Heart right ventricle (tissue), 16 donors: ENCODE measurements at regions not wholly inside any gene's neighbourhood (a gene's known extent, or its start where the extent isn't known, plus 50 kb on each side); places are given as distances from the start of the nearest gene placed in this dataset.

Experiments
- ATAC-seq, 8 donors: fragments of 200-7000 bp; cut with Tn5 transposase; one replicate each; pipeline ENCODE4 v1.9.1; 2020; ENCODE audit warnings: mild to moderate bottlenecking in 8 of 8, moderate library complexity in 8 of 8, moderate number of reproducible peaks in 1 of 8
- DNase-seq, 2 donors: peaks; one replicate each; pipeline ENCODE4 v3.0.0-alpha.2; 2020
- H3K27ac ChIP-seq, 10 donors: fragments of 200-600 bp; sonication (generic) in 2 of 10; one replicate each; pipeline versions ENCODE4 v1.5.0 to v1.8.0; 2020 to 2022; ENCODE audit warnings: mild to moderate bottlenecking in 3 of 10
- H3K27me3 ChIP-seq, 7 donors: fragments of 200-600 bp; one replicate each; pipeline ENCODE4 v1.8.0; 2021 to 2022; ENCODE audit warnings: mild to moderate bottlenecking in 2 of 7
- H3K36me3 ChIP-seq, 9 donors: fragments of 200-600 bp; sonication (generic) in 1 of 9; one replicate each; pipeline versions ENCODE4 v1.5.0 to v1.8.0; 2020 to 2022; ENCODE audit warnings: mild to moderate bottlenecking in 2 of 9
- H3K4me1 ChIP-seq, 9 donors: fragments of 200-600 bp; sonication (generic) in 1 of 9; one replicate each; pipeline versions ENCODE4 v1.5.0 to v1.8.0; 2020 to 2022; ENCODE audit warnings: mild to moderate bottlenecking in 4 of 9
- H3K4me3 ChIP-seq, 10 donors: fragments of 200-600 bp; sonication (generic) in 2 of 10; one replicate each; pipeline versions ENCODE4 v1.5.0 to v1.8.0; 2020 to 2022; ENCODE audit warnings: mild to moderate bottlenecking in 7 of 10, moderate library complexity in 2 of 10
- H3K9me3 ChIP-seq, 11 donors: fragments of 200-600 bp in 10 of 11; sonication (generic) in 2 of 11; one replicate each; pipeline versions ENCODE4 v1.5.0 to v1.8.0; 2013 to 2022; ENCODE audit warnings: mild to moderate bottlenecking in 2 of 11, control low read depth in 1 of 11, moderate library complexity in 1 of 11
- CTCF ChIP-seq, 9 donors: fragments of 200-600 bp; sonication (generic) in 2 of 9; IDR thresholded peaks; one replicate each; pipeline versions ENCODE4 v1.5.0 to v1.8.0; 2021 to 2022; ENCODE audit warnings: antibody characterized with exemption in 9 of 9, mild to moderate bottlenecking in 5 of 9, moderate library complexity in 1 of 9
- WGBS, 2 donors: extraction: QIAGEN DNeasy Blood & Tissue Kit; methylation state at CpG; one replicate each; pipeline ENCODE4 v1.1.7; 2013; ENCODE audit warnings: inconsistent platforms in 1 of 2; 5-methylcytosine and 5-hydroxymethylcytosine counted together
- intact Hi-C, 10 donors: fragments of 100-400 bp; cut with DNase I; formaldehyde crosslinking; loops; one replicate each; pipeline versions ENCODE4 v1.11.1 to v1.14.2; 2022
- donor health status: Arrhythmogenic right ventricular cardiomyopathy.
- donor health status: ischemic (EF 13 %, LVEDD 7.1; RV severe dilation, severe dysfunction).
- donor health status: healthy with polysubstance abuse.
- donor health status: DM: no; HTN: yes; CAD: no.
- donor health status: DM: no; HTN: no; CAD: no.
- donor health status: ischemic (EF 25% LVEDD 6.9; RV normal size, moderate dysfunction).
- donor health status: ischemic (EF 25% LVEDD 5.7; RV mildly dilated, moderate dysfunction).
- donor health status: healthy.
- donor health status: DM: yes; HTN: yes; CAD: no.
- donor health status: Ischemic cardiomyopathy.
- donor health status: ischemic (EF 35%, LVEDD 5.7; RV mildly dilated, moderate dysfunction).
- donor health status: nonischemic (EF 11% LVEDD 7.7; RV severe dilation, severe dysfunction).
- donor health status: DM: yes; HTN: yes; CAD: no.
- donor health status: PGD.
- donor health status: ischemic (EF 29% LVEDD 5.4; RV normal size, mild dysfunction).
- donor health status: nonischemic (EF 23%, LVEDD 6.1; RV moderate dilation, normal function).

GRCh38 chr1:118773656-118774055, 214.5 kb downstream of the TBX15 start:
- intact Hi-C loops, result no loop called here
- H3K9me3 ChIP-seq, result peaks cover 0 to 31% (median 0%) of the 10 kb centered on the region in 11 donors
- H3K27ac ChIP-seq, result no peak overlapping the region
- whole genome bisulfite sequencing, 2 donors, result 87 to 88% methylated on average over 1 of the region's 1 CpG
- ATAC-seq (no peak), DNase-seq (no peak)
- no peaks in the 10 kb centered on the region for H3K27me3 ChIP-seq
- H3K36me3 ChIP-seq, result no peaks in the 10 kb centered on the region
- TF ChIP-seq CTCF (IDR thresholded peaks at IDR 0.05), result no peak
- H3K4me1 ChIP-seq, result no peaks in the 10 kb centered on the region
- no peak overlapping the region for H3K4me3 ChIP-seq

GRCh38 chr1:118767971-118768370, 220.2 kb downstream of the TBX15 start:
- DNase-seq (no peak), ATAC-seq (no peak)
- Histone ChIP-seq H3K36me3 (no peaks in the 10 kb centered on the region), H3K9me3 (peaks cover 0 to 27% (median 13%) of the 10 kb centered on the region in 11 donors), H3K27me3 (no peaks in the 10 kb centered on the region), H3K4me3 (no peak overlapping the region), H3K4me1 (no peaks in the 10 kb centered on the region), H3K27ac (no peak overlapping the region)
- WGBS, 2 donors, result 58 to 79% methylated on average over 2 of the region's 2 CpGs
- TF ChIP-seq CTCF (IDR thresholded peaks at IDR 0.05), result no peak
- intact Hi-C loops, result no loop called here

GRCh38 chr1:118753976-118754375, 234.2 kb downstream of the TBX15 start:
- Histone ChIP-seq H3K4me1 (no peaks in the 10 kb centered on the region), H3K9me3 (no peaks in the 10 kb centered on the region), H3K27me3 (no peaks in the 10 kb centered on the region), H3K36me3 (no peaks in the 10 kb centered on the region), H3K4me3 (no peak overlapping the region), H3K27ac (no peak overlapping the region)
- no peak for TF ChIP-seq CTCF (IDR thresholded peaks at IDR 0.05)
- intact Hi-C loops, result no loop called here
- 37 to 69% methylated on average over 1 of the region's 1 CpG for WGBS, 2 donors
- no peak for DNase-seq
- no peak for ATAC-seq

- Histone ChIP-seq H3K36me3 (no peaks in the 10 kb centered on the region), H3K27ac (no peak overlapping the region), H3K9me3 (peaks cover 0 to 9% (median 0%) of the 10 kb centered on the region in 11 donors), H3K4me1 (no peaks in the 10 kb centered on the region), H3K4me3 (no peak overlapping the region), H3K27me3 (no peaks in the 10 kb centered on the region)
- DNase-seq (no peak), ATAC-seq (no peak)
- intact Hi-C loops, result no loop called here
- no peak for TF ChIP-seq CTCF (IDR thresholded peaks at IDR 0.05)
Observed at GRCh38 chr1:118751166-118751565, 237.0 kb downstream of the TBX15 start.

- H3K36me3 ChIP-seq, result no peaks in the 10 kb centered on the region
- no peaks in the 10 kb centered on the region for H3K27me3 ChIP-seq
- TF ChIP-seq CTCF (IDR thresholded peaks at IDR 0.05), result no peak
- no peak overlapping the region for H3K4me3 ChIP-seq
- intact Hi-C loops, result no loop called here
- WGBS, 2 donors, result 86 to 93% methylated on average over 1 of the region's 1 CpG
- H3K4me1 ChIP-seq, result no peaks in the 10 kb centered on the region
- no peak for ATAC-seq
- DNase-seq, result no peak
- peaks cover 0 to 9% (median 0%) of the 10 kb centered on the region in 11 donors for H3K9me3 ChIP-seq
- no peak overlapping the region for H3K27ac ChIP-seq
Observed at GRCh38 chr1:118744420-118744819, 243.7 kb downstream of the TBX15 start.
